ENCODE measurements at regions not wholly inside any gene's neighbourhood (a gene's known extent, or its start where the extent isn't known, plus 50 kb on each side); places are given as distances from the start of the nearest gene placed in this dataset.

DNA sequence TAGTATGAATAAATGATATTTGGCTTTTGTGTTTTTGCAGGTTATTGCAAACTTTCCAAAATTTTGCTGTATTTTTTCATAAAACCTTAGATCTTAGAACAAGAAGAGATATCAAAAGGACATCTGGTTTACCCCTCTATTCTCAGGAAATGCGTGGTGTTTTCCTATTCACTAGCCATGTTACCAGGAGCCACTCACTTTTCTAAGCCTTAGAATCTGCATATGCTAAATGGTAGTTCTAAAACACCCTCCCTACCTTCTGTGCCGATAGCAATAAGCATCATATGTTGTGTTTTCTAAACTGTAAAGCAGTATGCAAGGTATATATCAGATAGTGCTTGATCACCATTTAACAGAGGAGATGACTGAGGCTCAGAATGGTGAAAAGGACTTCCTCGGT lies 715.0 kb upstream of the CELF2 start:
- Histone ChIP-seq H3K36me3 (no peaks in the 10 kb centered on the region), H3K27me3 (no peaks in the 10 kb centered on the region), H3K4me1 (no peaks in the 10 kb centered on the region), H3K9me3 (no peaks in the 10 kb centered on the region), H3K4me3 (ENCODE audit: low read depth, low read length) (no peak overlapping the region)
- TF ChIP-seq, protein P1, sequence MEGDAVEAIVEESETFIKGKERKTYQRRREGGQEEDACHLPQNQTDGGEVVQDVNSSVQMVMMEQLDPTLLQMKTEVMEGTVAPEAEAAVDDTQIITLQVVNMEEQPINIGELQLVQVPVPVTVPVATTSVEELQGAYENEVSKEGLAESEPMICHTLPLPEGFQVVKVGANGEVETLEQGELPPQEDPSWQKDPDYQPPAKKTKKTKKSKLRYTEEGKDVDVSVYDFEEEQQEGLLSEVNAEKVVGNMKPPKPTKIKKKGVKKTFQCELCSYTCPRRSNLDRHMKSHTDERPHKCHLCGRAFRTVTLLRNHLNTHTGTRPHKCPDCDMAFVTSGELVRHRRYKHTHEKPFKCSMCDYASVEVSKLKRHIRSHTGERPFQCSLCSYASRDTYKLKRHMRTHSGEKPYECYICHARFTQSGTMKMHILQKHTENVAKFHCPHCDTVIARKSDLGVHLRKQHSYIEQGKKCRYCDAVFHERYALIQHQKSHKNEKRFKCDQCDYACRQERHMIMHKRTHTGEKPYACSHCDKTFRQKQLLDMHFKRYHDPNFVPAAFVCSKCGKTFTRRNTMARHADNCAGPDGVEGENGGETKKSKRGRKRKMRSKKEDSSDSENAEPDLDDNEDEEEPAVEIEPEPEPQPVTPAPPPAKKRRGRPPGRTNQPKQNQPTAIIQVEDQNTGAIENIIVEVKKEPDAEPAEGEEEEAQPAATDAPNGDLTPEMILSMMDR (IDR thresholded peaks at IDR 0.05; ENCODE audit: low read depth, low read length): no peak
- DNase-seq: no peak

DNA sequence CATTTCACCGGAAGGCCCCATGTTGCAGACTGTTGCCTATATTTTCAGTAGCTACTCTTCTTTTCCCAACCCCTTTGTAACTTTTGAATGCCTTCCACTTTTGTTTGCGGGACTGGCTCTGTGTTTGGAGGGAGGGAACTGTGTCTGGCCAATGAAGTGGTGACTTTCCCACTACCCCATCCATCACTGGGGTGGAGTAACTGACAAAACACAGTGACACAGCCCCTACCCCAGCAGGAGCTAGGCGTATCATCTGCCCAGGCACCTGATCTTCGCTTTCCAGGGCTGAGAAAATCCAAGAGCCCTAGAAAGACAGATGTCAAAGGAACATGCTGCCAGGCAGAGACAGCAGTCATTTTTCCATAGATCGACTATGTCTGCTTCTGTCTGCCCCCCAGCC lies 710.6 kb upstream of the CELF2 start:
- H3K36me3 ChIP-seq: no peaks in the 10 kb centered on the region
- no peak overlapping the region for H3K4me3 ChIP-seq (ENCODE audit: low read depth, low read length)
- no peaks in the 10 kb centered on the region for H3K9me3 ChIP-seq
- DNase-seq: no peak
- H3K27me3 ChIP-seq: no peaks in the 10 kb centered on the region
- TF ChIP-seq, protein P1 (IDR thresholded peaks at IDR 0.05; ENCODE audit: low read depth, low read length): no peak
- no peaks in the 10 kb centered on the region for H3K4me1 ChIP-seq

DNA sequence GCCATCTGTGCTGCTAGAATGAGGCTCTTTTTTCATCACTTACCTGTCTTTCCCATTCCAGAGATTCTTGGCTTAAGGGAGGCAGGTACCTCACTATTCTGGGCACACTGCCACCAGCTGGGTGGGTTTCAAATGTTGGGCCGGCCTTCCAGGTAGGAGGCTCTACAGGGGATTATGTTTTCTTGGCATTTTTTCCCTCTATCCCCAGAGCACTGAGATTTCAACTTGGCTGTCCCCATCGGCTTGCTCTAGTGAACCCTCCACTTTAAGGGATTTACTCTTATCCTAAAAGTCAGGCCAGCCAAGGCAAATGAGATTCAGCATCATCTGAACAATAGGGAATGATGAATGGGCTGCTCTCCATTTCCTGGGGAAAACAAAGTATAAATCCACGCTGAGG lies 710.1 kb upstream of the CELF2 start:
- no peak for DNase-seq
- no peaks in the 10 kb centered on the region for H3K36me3 ChIP-seq
- no peaks in the 10 kb centered on the region for H3K4me1 ChIP-seq
- H3K27me3 ChIP-seq: no peaks in the 10 kb centered on the region
- H3K4me3 ChIP-seq (ENCODE audit: low read depth, low read length): no peak overlapping the region
- no peaks in the 10 kb centered on the region for H3K9me3 ChIP-seq
- TF ChIP-seq, protein P1 (IDR thresholded peaks at IDR 0.05; ENCODE audit: low read depth, low read length): no peak

DNA sequence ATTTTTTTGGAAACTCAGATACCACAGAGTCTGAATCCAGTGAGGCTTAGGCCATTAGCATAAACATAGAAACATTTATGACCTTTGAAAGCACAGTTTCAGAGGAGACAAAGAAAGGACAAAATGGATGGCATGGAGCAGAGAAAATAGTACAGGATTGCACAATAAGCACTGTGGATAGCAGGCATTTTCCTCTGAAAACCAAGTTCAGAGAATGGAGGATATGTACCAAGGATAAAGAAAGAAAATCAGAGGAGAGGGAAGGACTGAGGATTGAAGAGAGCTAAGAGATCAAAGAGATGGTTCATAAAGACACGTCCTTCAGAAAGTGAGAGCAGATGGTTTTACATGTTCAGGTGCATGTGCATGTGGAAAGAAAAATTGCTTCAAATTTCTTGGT lies 707.2 kb upstream of the CELF2 start:
- Histone ChIP-seq H3K4me3 (ENCODE audit: low read depth, low read length) (no peak overlapping the region), H3K4me1 (no peaks in the 10 kb centered on the region), H3K36me3 (no peaks in the 10 kb centered on the region), H3K9me3 (no peaks in the 10 kb centered on the region), H3K27me3 (no peaks in the 10 kb centered on the region)
- DNase-seq: no peak
- TF ChIP-seq, protein P1 (IDR thresholded peaks at IDR 0.05; ENCODE audit: low read depth, low read length): no peak

DNA sequence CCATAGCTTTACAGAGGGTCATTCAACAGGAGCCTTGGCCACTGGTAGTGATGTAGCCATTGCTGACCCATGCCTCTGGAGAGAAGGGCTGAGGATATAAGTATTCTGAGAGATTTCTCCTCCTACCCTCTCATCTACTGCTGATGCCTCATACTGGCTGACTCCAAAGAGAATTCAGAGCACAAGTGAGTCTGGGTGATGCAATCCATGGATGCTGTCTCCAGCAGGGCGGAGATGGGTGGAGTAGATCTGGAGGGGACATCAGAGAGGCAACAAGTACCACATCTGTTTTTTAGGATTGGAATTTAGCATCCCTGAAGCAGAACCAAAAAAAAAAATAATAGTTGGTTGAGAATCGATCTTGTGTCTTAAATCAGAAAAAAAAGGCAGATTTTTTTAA lies 705.7 kb upstream of the CELF2 start:
- Histone ChIP-seq H3K27me3 (no peaks in the 10 kb centered on the region), H3K9me3 (no peaks in the 10 kb centered on the region), H3K4me3 (ENCODE audit: low read depth, low read length) (no peak overlapping the region), H3K4me1 (no peaks in the 10 kb centered on the region), H3K36me3 (no peaks in the 10 kb centered on the region)
- DNase-seq: no peak
- TF ChIP-seq, protein P1 (IDR thresholded peaks at IDR 0.05; ENCODE audit: low read depth, low read length): no peak

DNA sequence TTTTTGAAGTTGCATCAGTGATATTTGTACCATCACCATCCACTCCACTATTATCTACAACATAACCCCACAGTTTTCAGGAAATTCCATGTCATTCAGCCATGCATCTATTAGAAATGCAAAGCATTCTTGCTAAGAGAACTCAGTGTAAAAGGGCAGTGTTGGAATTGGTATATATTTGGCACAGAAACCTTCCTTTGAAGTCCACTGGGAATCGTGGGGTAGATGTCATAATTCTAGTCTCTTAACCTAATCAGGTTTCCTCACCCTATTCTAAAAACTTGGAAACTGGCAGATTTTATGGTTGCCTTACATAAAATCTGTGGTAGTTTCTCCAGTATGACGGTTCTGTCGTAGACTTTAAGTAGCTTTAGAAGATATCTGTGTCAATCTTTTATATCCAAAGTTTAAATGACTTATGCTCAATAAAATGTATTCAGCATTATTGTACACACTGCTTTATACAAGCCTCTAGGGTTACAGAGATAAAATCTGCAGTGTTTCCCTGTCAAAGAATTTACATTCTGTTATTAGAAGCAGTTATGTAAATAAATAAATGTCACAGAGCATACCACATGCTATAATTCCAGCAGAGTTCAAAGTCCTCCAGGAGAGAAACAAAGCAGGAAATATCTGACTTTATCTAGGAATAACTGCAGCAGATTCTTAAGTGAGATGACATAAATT lies 704.4 kb upstream of the CELF2 start:
- TF ChIP-seq, protein P1 (IDR thresholded peaks at IDR 0.05; ENCODE audit: low read depth, low read length): no peak
- Histone ChIP-seq H3K36me3 (no peaks in the 10 kb centered on the region), H3K27me3 (no peaks in the 10 kb centered on the region), H3K9me3 (no peaks in the 10 kb centered on the region), H3K4me3 (ENCODE audit: low read depth, low read length) (no peak overlapping the region), H3K4me1 (no peaks in the 10 kb centered on the region)
- no peak for DNase-seq
